ENCODE measurements at regions not wholly inside any gene's neighbourhood (a gene's known extent, or its start where the extent isn't known, plus 50 kb on each side); places are given as distances from the start of the nearest gene placed in this dataset.

- no peak for TF ChIP-seq KLF1 (tag; IDR thresholded peaks at IDR 0.05)
- no peak for TF ChIP-seq BRF1 (IDR thresholded peaks at IDR 0.05; ENCODE audit: borderline replicate concordance, extremely low read depth, insufficient read length)
- TF ChIP-seq EP300 (IDR thresholded peaks at IDR 0.05; ENCODE audit: low read length), result no peak
- TF ChIP-seq POLR2A (conservative IDR thresholded peaks at IDR 0.05), result no peak
Observed at GRCh38 chr7:112580717-112581435, 100.1 kb downstream of the LSMEM1 start.
